OCI-LY1 (cell line): ENCODE measurements at regions not wholly inside any gene's neighbourhood (a gene's known extent, or its start where the extent isn't known, plus 50 kb on each side); places are given as distances from the start of the nearest gene placed in this dataset.

ENCODE experiments used
- H2AFZ ChIP-seq: fragments of 200-600 bp; sonication (generic), shearing (Covaris generic); 2 replicates; pipeline ENCODE4 v1.6.0; 2014; ENCODE audit warnings: antibody characterized with exemption, mild to moderate bottlenecking, low read length
- H3F3A ChIP-seq: fragments of 200-600 bp; sonication (generic), shearing (Covaris generic); 2 replicates; pipeline ENCODE4 v1.6.0; 2014; ENCODE audit warnings: mild to moderate bottlenecking, antibody characterized with exemption, low read length, moderate library complexity; ENCODE audit not compliant: insufficient read depth
- H3K27ac ChIP-seq: fragments of 200-600 bp; sonication (generic); 2 replicates; pipeline ENCODE4 v1.5.1; 2014; ENCODE audit warnings: low read length, mixed run types, mild to moderate bottlenecking, low read depth; ENCODE audit not compliant: poor library complexity, severe bottlenecking
- H3K27me3 ChIP-seq: fragments of 200-600 bp; sonication (generic); 2 replicates; pipeline ENCODE4 v1.6.0; 2014; ENCODE audit warnings: antibody characterized with exemption, mild to moderate bottlenecking, low read length, moderate library complexity; ENCODE audit not compliant: insufficient read depth
- H3K36me3 ChIP-seq: fragments of 200-600 bp; sonication (generic); 2 replicates; pipeline ENCODE4 v1.6.1; 2014; ENCODE audit warnings: mild to moderate bottlenecking, antibody characterized with exemption, low read length, moderate library complexity, mixed read lengths; ENCODE audit not compliant: insufficient read depth
- H3K4me1 ChIP-seq: fragments of 200-600 bp; sonication (generic); 2 replicates; pipeline ENCODE4 v1.5.1; 2014; ENCODE audit warnings: mild to moderate bottlenecking, low read length, moderate library complexity; ENCODE audit not compliant: insufficient read depth, severe bottlenecking
- H3K4me2 ChIP-seq: fragments of 200-600 bp; sonication (generic), shearing (Covaris generic); 2 replicates; pipeline ENCODE4 v1.6.1; 2014; ENCODE audit warnings: low read length
- H3K4me3 ChIP-seq: fragments of 200-600 bp; sonication (generic); 2 replicates; pipeline ENCODE4 v1.5.1; 2014; ENCODE audit warnings: low read length, low read depth, mild to moderate bottlenecking, mixed read lengths; ENCODE audit not compliant: poor library complexity, severe bottlenecking
- H3K79me2 ChIP-seq: fragments of 200-600 bp; shearing (Covaris generic); 2 replicates; pipeline ENCODE4 v1.6.1; 2016; ENCODE audit warnings: mixed run types, low read length, mixed read lengths; ENCODE audit not compliant: insufficient read depth
- H3K9ac ChIP-seq: fragments of 200-600 bp; sonication (generic), shearing (Covaris generic); 2 replicates; pipeline ENCODE4 v1.6.1; 2014; ENCODE audit warnings: mild to moderate bottlenecking, low read length, mixed read lengths
- H3K9me2 ChIP-seq: fragments of 200-600 bp; sonication (generic), shearing (Covaris generic); 2 replicates; pipeline ENCODE4 v1.6.1; 2014; ENCODE audit warnings: low read depth, mild to moderate bottlenecking, low read length, mixed read lengths
- H3K9me3 ChIP-seq: fragments of 200-600 bp; shearing (Covaris generic); 2 replicates; pipeline ENCODE4 v1.6.1; 2014; ENCODE audit warnings: low read length, mixed read lengths
- H4K20me1 ChIP-seq: fragments of 200-600 bp; sonication (generic), shearing (Covaris generic); 2 replicates; pipeline ENCODE4 v1.6.0; 2016; ENCODE audit warnings: mild to moderate bottlenecking, low read length; ENCODE audit not compliant: insufficient read depth
- EZH2 ChIP-seq: fragments of 200-600 bp; sonication (generic), shearing (Covaris generic); IDR thresholded peaks from 2 replicates; pipeline ENCODE4 v1.8.0; 2017; ENCODE audit warnings: borderline replicate concordance, mixed run types, mild to moderate bottlenecking, antibody characterized with exemption, low read length, moderate library complexity, mixed read lengths
- TF ChIP-seq, protein P1 (sequence below): fragments of 200-600 bp; sonication (generic), shearing (Covaris generic); IDR thresholded peaks from 2 replicates; pipeline ENCODE4 v1.5.1; 2017; ENCODE audit warnings: mild to moderate bottlenecking, antibody characterized with exemption, low read length, moderate library complexity, mixed read lengths

DNA sequence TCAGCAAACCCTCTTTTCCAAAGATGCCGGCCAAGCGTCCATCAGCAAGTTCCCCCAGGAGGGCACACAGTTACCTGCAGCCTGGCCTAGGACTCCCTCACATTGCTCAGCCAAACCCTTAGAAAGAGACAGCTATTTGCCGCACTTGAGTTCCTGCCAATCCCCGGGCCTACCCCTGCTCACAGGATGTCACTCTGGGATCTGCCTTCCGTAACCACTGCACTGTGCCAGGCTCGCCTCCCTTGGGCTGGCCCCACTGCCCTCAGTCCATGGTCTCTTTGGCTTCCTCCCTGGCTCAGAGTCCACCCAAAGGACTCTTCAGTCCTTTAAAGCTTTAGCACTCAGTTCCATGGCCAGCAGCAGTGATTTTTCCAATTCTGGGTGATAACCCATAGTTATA is 128.3 kb downstream of the NSG2 start:
- Histone ChIP-seq H3K9ac (no peak overlapping the region), H3K79me2 (no peaks in the 10 kb centered on the region), H3K36me3 (no peaks in the 10 kb centered on the region), H4K20me1 (no peaks in the 10 kb centered on the region), H3K27ac (no peak overlapping the region), H3F3A (no peaks in the 10 kb centered on the region), H3K4me2 (no peak overlapping the region), H3K4me1 (no peaks in the 10 kb centered on the region), H3K4me3 (no peak overlapping the region), H2AFZ (no peak overlapping the region), H3K9me3 (no peaks in the 10 kb centered on the region), H3K9me2 (no peaks in the 10 kb centered on the region), H3K27me3 (no peaks in the 10 kb centered on the region)
- TF ChIP-seq, protein P1, sequence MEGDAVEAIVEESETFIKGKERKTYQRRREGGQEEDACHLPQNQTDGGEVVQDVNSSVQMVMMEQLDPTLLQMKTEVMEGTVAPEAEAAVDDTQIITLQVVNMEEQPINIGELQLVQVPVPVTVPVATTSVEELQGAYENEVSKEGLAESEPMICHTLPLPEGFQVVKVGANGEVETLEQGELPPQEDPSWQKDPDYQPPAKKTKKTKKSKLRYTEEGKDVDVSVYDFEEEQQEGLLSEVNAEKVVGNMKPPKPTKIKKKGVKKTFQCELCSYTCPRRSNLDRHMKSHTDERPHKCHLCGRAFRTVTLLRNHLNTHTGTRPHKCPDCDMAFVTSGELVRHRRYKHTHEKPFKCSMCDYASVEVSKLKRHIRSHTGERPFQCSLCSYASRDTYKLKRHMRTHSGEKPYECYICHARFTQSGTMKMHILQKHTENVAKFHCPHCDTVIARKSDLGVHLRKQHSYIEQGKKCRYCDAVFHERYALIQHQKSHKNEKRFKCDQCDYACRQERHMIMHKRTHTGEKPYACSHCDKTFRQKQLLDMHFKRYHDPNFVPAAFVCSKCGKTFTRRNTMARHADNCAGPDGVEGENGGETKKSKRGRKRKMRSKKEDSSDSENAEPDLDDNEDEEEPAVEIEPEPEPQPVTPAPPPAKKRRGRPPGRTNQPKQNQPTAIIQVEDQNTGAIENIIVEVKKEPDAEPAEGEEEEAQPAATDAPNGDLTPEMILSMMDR, result no peak
- TF ChIP-seq EZH2, result no peak

DNA sequence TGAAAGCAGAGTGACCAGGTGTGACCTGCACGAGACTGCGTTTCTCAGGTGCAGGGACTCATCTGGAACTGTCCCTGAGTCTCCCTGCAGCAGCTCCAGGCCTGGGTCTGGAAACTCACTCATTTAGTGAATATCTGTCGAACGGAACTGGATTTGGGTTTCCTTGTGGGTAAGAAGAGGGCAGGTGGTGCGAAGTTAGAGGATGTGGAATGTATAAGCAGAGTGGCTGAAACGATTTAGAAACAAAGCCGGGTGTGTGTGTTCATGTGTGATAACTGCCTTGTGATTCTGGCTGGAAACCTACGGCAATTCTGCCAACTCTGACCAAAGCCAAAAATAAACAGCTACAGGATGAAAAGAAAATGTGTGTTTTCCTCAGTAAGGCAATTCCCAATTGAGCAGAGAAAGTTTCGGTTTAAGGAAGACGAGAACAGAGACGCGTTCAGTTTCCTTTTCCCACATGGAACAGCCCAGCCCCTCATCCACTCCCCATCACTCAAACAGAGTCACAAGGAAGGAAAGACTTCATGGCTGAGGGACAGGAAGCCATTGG is 130.3 kb downstream of the NSG2 start:
- no peaks in the 10 kb centered on the region for H3K9me3 ChIP-seq
- no peaks in the 10 kb centered on the region for H3K36me3 ChIP-seq
- TF ChIP-seq, protein P1, result no peak
- TF ChIP-seq EZH2, result no peak
- no peak overlapping the region for H3K4me2 ChIP-seq
- no peak overlapping the region for H3K4me3 ChIP-seq
- no peaks in the 10 kb centered on the region for H3K79me2 ChIP-seq
- no peak overlapping the region for H3K27ac ChIP-seq
- no peaks in the 10 kb centered on the region for H3F3A ChIP-seq
- H3K27me3 ChIP-seq, result no peaks in the 10 kb centered on the region
- no peak overlapping the region for H3K9ac ChIP-seq
- H2AFZ ChIP-seq, result no peak overlapping the region
- no peaks in the 10 kb centered on the region for H4K20me1 ChIP-seq
- no peaks in the 10 kb centered on the region for H3K4me1 ChIP-seq
- no peaks in the 10 kb centered on the region for H3K9me2 ChIP-seq

DNA sequence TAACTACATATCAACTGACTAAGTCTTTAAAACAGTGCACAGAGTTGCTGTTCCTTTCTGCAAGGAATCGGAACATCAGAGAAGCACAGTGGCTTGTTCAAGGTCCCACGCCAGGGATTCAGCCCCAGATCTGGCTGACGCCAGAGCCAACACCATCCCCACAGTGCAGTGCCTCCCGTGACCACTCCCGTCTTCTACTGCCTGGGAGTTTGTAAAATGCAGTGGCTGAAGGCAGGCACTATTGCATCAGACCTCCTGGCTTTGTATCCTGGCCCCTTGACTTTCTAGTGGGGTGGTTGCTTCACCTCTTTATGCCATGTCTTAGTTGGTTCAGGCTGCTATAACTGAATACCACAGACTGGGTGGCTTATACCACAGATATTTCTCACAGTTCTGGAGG is 131.0 kb downstream of the NSG2 start:
- no peak overlapping the region for H3K27ac ChIP-seq
- no peak overlapping the region for H3K4me2 ChIP-seq
- no peaks in the 10 kb centered on the region for H3K9me3 ChIP-seq

More for the DNA sequence above, 131.0 kb downstream of the NSG2 start:
- no peak overlapping the region for H3K4me3 ChIP-seq
- no peaks in the 10 kb centered on the region for H3F3A ChIP-seq
- H3K9me2 ChIP-seq, result no peaks in the 10 kb centered on the region
- no peaks in the 10 kb centered on the region for H3K4me1 ChIP-seq
- TF ChIP-seq, protein P1, result no peak
- TF ChIP-seq EZH2, result no peak
- H4K20me1 ChIP-seq, result no peaks in the 10 kb centered on the region
- no peak overlapping the region for H3K9ac ChIP-seq
- H3K79me2 ChIP-seq, result no peaks in the 10 kb centered on the region
- H3K36me3 ChIP-seq, result no peaks in the 10 kb centered on the region
- no peak overlapping the region for H2AFZ ChIP-seq
- no peaks in the 10 kb centered on the region; the same call in 1 of the 2 replicates for H3K27me3 ChIP-seq
